ENCODE measurements at regions not wholly inside any gene's neighbourhood (a gene's known extent, or its start where the extent isn't known, plus 50 kb on each side); places are given as distances from the start of the nearest gene placed in this dataset.

GRCh38 chr15:24879492-24879891, 75.3 kb upstream of the SNRPN start:
- no peak overlapping the region for H3K4me3 ChIP-seq (ENCODE audit: control insufficient read depth, low read depth, low read length)
- TF ChIP-seq, protein P1, sequence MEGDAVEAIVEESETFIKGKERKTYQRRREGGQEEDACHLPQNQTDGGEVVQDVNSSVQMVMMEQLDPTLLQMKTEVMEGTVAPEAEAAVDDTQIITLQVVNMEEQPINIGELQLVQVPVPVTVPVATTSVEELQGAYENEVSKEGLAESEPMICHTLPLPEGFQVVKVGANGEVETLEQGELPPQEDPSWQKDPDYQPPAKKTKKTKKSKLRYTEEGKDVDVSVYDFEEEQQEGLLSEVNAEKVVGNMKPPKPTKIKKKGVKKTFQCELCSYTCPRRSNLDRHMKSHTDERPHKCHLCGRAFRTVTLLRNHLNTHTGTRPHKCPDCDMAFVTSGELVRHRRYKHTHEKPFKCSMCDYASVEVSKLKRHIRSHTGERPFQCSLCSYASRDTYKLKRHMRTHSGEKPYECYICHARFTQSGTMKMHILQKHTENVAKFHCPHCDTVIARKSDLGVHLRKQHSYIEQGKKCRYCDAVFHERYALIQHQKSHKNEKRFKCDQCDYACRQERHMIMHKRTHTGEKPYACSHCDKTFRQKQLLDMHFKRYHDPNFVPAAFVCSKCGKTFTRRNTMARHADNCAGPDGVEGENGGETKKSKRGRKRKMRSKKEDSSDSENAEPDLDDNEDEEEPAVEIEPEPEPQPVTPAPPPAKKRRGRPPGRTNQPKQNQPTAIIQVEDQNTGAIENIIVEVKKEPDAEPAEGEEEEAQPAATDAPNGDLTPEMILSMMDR (conservative IDR thresholded peaks at IDR 0.05; ENCODE audit: control insufficient read depth, insufficient read depth, low read depth, low read length) = no peak
- no peak for DNase-seq (ENCODE audit: low read depth)

GRCh38 chr15:24880663-24881062, 74.1 kb upstream of the SNRPN start:
- no peak for DNase-seq (ENCODE audit: low read depth)
- TF ChIP-seq, protein P1 (conservative IDR thresholded peaks at IDR 0.05; ENCODE audit: control insufficient read depth, insufficient read depth, low read depth, low read length) = no peak

DNA sequence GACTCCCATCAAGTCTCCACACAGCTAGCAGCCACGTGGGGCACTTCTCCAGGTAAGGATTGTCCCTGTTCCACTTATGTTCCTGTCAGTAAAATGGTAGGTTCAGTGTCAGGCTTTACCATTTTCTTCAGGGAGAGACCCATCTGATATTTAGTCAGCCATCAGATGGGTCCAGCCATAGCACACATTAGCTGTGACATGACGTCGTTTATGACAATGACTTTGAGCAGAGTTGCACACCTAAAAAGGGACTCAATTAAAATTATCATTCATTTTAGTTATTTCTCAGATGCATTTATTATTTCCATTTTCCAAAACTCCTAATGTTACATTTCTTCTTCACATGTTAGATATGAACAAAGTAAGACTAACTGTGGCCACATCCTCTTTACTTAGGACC, 68.2 kb upstream of the SNRPN start:
- TF ChIP-seq, protein P1 (conservative IDR thresholded peaks at IDR 0.05; ENCODE audit: control insufficient read depth, insufficient read depth, low read depth, low read length) = no peak
- no peak for DNase-seq (ENCODE audit: low read depth)
- no peak overlapping the region for H3K4me3 ChIP-seq (ENCODE audit: control insufficient read depth, low read depth, low read length)

More at GRCh38 chr15:24880663-24881062, 74.1 kb upstream of the SNRPN start:
- no peak overlapping the region for H3K4me3 ChIP-seq (ENCODE audit: control insufficient read depth, low read depth, low read length)

GRCh38 chr15:24898715-24899272, 56.0 kb upstream of the SNRPN start:
- H3K4me3 ChIP-seq (ENCODE audit: control insufficient read depth, low read depth, low read length) = no peak overlapping the region
- DNase-seq (ENCODE audit: low read depth) = no peak
- TF ChIP-seq, protein P1 (conservative IDR thresholded peaks at IDR 0.05; ENCODE audit: control insufficient read depth, insufficient read depth, low read depth, low read length) = no peak

DNA sequence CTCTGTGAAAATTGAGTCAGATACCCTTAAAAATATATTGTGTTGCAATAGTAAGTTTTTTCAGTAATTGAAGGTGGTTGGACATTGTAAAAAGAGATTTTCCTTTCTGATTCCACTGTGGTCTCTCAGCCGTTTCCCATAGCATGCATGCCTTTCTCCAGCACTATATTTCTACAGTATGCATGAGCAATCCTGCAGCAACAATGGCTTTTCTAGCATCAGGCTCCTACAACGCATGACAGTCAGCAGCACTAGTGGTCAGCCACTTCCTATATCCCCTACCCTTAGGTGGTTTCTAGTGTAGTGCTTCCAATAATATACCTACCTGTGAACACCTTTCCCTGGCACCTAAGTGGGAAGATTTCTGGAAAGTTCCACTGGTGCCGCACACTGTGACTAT, 55.4 kb upstream of the SNRPN start:
- no peak overlapping the region for H3K4me3 ChIP-seq (ENCODE audit: control insufficient read depth, low read depth, low read length)
- TF ChIP-seq, protein P1 (conservative IDR thresholded peaks at IDR 0.05; ENCODE audit: control insufficient read depth, insufficient read depth, low read depth, low read length) = no peak
- no peak for DNase-seq (ENCODE audit: low read depth)

- TF ChIP-seq, protein P1 (conservative IDR thresholded peaks at IDR 0.05; ENCODE audit: control insufficient read depth, insufficient read depth, low read depth, low read length) = no peak
- H3K4me3 ChIP-seq (ENCODE audit: control insufficient read depth, low read depth, low read length) = no peak overlapping the region
- DNase-seq (ENCODE audit: low read depth) = no peak
These were observed 55.0 kb upstream of the SNRPN start for GRCh38 chr15:24899795-24900194.

DNA sequence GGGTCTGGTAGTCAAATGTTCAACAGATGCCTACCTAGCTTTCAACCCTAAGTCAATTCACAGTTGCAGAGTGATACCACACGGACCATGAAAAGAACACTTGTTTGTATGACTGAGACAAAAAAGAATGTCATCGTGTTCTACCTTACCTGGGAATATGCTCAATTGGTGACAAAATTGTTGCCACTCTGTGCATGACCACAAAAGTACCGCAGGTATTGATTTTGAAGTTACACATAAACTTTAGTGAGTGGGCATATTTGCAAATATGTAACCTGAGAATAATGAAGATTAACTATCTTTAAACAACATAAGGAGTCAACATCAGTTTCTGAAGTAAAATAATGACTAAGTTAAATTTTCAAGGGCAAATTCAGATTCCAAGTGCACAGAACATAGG, 53.4 kb upstream of the SNRPN start:
- TF ChIP-seq, protein P1 (conservative IDR thresholded peaks at IDR 0.05; ENCODE audit: control insufficient read depth, insufficient read depth, low read depth, low read length) = no peak
- no peak overlapping the region for H3K4me3 ChIP-seq (ENCODE audit: control insufficient read depth, low read depth, low read length)
- DNase-seq (ENCODE audit: low read depth) = no peak
